ENCODE measurements at regions not wholly inside any gene's neighbourhood (a gene's known extent, or its start where the extent isn't known, plus 50 kb on each side); places are given as distances from the start of the nearest gene placed in this dataset.

- intact Hi-C loops (cut with micrococcal nuclease) (no loop called here), in situ Hi-C loops (cut with MboI) (no loop called here)
- no peak overlapping the region for H3K4me3 ChIP-seq
- no peak overlapping the region for H3K4me2 ChIP-seq (ENCODE audit: insufficient read depth, low read length)
- DNase-seq (ENCODE audit: extremely low read depth in 1 of 4, low spot score in 3 of 4) (no peak), ATAC-seq (no peak), FAIRE-seq (no peak)
- H2AFZ ChIP-seq (ENCODE audit: low read depth, low read length), result peak overlapping the region; percentile 24; the same call in 1 of the 2 replicates
- no peaks in the 10 kb centered on the region; the same call in 1 of the 2 replicates for H3K9me3 ChIP-seq (replicated peaks; ENCODE audit: control insufficient read depth, insufficient read depth, low read depth, low read length)
- H3K4me1 ChIP-seq (replicated peaks in 1 of 2; ENCODE audit: control insufficient read depth in 2 of 2, insufficient read depth in 2 of 2, low read length in 2 of 2), result no peaks in the 10 kb centered on the region
- ChIA-PET POLR2A (interaction anchor here (0.6 kb wide), 1 partner anchor 600 kb away, joined by 4 read pairs; no protein-coding TSS in a partner anchor), CTCF (ENCODE audit: low intra/inter-chr PET ratio) (no interaction called here)
- no peaks in the 10 kb centered on the region for H4K20me1 ChIP-seq (replicated peaks; ENCODE audit: control insufficient read depth, insufficient read depth, low read length)
- 1% methylated on average over 11 of the region's 11 CpGs for WGBS (ENCODE audit: insufficient coverage, low coverage, missing lambda C conversion rate)
- H3K27ac ChIP-seq (ENCODE audit: extremely low read depth, low read depth, low read length), result no peak overlapping the region
- H3K79me2 ChIP-seq (ENCODE audit: control insufficient read depth, insufficient read depth, low read length), result no peaks in the 10 kb centered on the region
- no peaks in the 10 kb centered on the region for H3K9me1 ChIP-seq (ENCODE audit: control insufficient read depth, insufficient read depth, low read length)
- BruUV-seq (replicated peaks), result no TSS peak
- H3K9ac ChIP-seq (ENCODE audit: insufficient read depth in 1 of 2, low read depth in 2 of 2, low read length in 2 of 2), result no peak overlapping the region
- H3K36me3 ChIP-seq (ENCODE audit: control insufficient read depth, insufficient read depth, low read length), result no peaks in the 10 kb centered on the region
- TF ChIP-seq ZNF324 (CRISPR knock-in tag; IDR thresholded peaks at IDR 0.05), result no peak
- TF ChIP-seq SP1 (CRISPR knock-in tag; IDR thresholded peaks at IDR 0.05), result no peak
- no peak for TF ChIP-seq HNRNPH1 (optimal IDR thresholded peaks at IDR 0.05; ENCODE audit: low read depth, low read length)
- TF ChIP-seq YBX1 (IDR thresholded peaks at IDR 0.05), result no peak
- no peak for TF ChIP-seq ZNF76 (CRISPR knock-in tag; IDR thresholded peaks at IDR 0.05; ENCODE audit: borderline replicate concordance)
- no peak for TF ChIP-seq MYNN (IDR thresholded peaks at IDR 0.05)
- no peak for TF ChIP-seq MYNN (CRISPR knock-in tag; IDR thresholded peaks at IDR 0.05)
- no peak for TF ChIP-seq IRF2 (CRISPR knock-in tag; IDR thresholded peaks at IDR 0.05)
- no peak for TF ChIP-seq CHAMP1 (IDR thresholded peaks at IDR 0.05)
- TF ChIP-seq ZNF586 (CRISPR knock-in tag; conservative IDR thresholded peaks at IDR 0.05), result no peak
- no peak for TF ChIP-seq BRD9 (IDR thresholded peaks at IDR 0.05; ENCODE audit: low read depth, partially characterized antibody)
- no peak for TF ChIP-seq NR2F6 (CRISPR knock-in tag; IDR thresholded peaks at IDR 0.05)
- no peak for TF ChIP-seq L3MBTL2 (IDR thresholded peaks at IDR 0.05)
- TF ChIP-seq CEBPB (tag; IDR thresholded peaks at IDR 0.05), result no peak
- TF ChIP-seq ZFP36 (IDR thresholded peaks at IDR 0.05; ENCODE audit: low read depth, low read length, partially characterized antibody), result no peak
- H3K27me3 ChIP-seq (ENCODE audit: control insufficient read depth in 2 of 2, insufficient read depth in 2 of 2, low read length in 2 of 2), result no peaks in the 10 kb centered on the region
Measured at GRCh38 chr21:18987520-18988026, 584.0 kb upstream of the TMPRSS15 start.

Measured in K562 (cell line).